GM23248 (cell line): ENCODE measurements at regions not wholly inside any gene's neighbourhood (a gene's known extent, or its start where the extent isn't known, plus 50 kb on each side); places are given as distances from the start of the nearest gene placed in this dataset.
"Not testable (repeated sequence)": the region's sequence is repeated elsewhere in the genome, so short reads cannot be mapped to it uniquely, and the experiment has no call there.

Source experiments
- EZH2 ChIP-seq: fragments of 200-600 bp; sonication (generic); IDR thresholded peaks from 2 replicates; pipeline ENCODE4 v1.6.1; 2018; ENCODE audit warnings: antibody characterized with exemption, mild to moderate bottlenecking; ENCODE audit not compliant: insufficient read depth, poor library complexity, severe bottlenecking
- EZH2phosphoT487 ChIP-seq: fragments of 200-600 bp; sonication (generic); IDR thresholded peaks from 2 replicates; pipeline ENCODE4 v1.6.1; 2018; ENCODE audit warnings: antibody characterized with exemption, moderate library complexity, mild to moderate bottlenecking, low read depth; ENCODE audit not compliant: insufficient read depth

DNA sequence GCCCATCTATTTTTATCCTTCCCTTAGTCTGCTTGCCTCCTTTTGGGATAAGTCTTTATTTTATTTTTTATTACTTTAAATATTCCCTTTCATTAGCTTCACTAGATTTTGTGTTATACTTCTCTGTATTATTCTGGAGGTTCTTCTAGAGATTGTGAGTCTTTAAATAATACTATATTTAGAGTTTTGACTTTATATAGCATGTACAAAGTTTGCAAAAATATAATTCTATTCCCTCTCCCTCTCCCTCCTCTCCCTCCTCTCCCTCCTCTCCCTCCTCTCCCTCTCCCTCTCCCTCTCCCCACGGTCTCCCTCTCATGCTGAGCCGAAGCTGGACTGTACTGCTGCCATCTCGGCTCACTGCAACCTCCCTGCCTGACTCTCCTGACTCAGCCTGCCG is 298.5 kb upstream of the DYNLRB2 start:
- TF ChIP-seq EZH2, EZH2phosphoT487: not testable (repeated sequence)
